Neural progenitor cell (in vitro differentiated cells): ENCODE measurements at regions not wholly inside any gene's neighbourhood (a gene's known extent, or its start where the extent isn't known, plus 50 kb on each side); places are given as distances from the start of the nearest gene placed in this dataset.

Source experiments
- DNase-seq: peaks from one replicate; pipeline ENCODE4 v3.0.0-alpha.2; 2016; ENCODE audit warnings: low spot score
- H2AFZ ChIP-seq: fragments of 200-600 bp; sonication (generic); replicated peaks from 2 replicates; pipeline ENCODE4 v1.6.1; 2016; ENCODE audit warnings: antibody characterized with exemption
- H3F3A ChIP-seq: fragments of 200-600 bp; sonication (generic); 2 replicates; pipeline ENCODE4 v1.6.1; 2016; ENCODE audit warnings: antibody characterized with exemption, low read depth
- H3K27ac ChIP-seq: fragments of 200-600 bp; sonication (generic); 2 replicates; pipeline ENCODE4 v1.5.1; 2016; ENCODE audit warnings: mild to moderate bottlenecking
- H3K27me3 ChIP-seq: fragments of 200-600 bp; sonication (generic); 2 replicates; pipeline ENCODE4 v1.6.1; 2016; ENCODE audit warnings: mild to moderate bottlenecking, moderate library complexity
- H3K36me3 ChIP-seq: fragments of 200-600 bp; sonication (generic); 2 replicates; pipeline ENCODE4 v1.5.1; 2016
- H3K4me1 ChIP-seq: fragments of 200-600 bp; sonication (generic); 2 replicates; pipeline ENCODE4 v1.6.1; 2016; ENCODE audit warnings: mixed run types
- H3K4me2 ChIP-seq: fragments of 200-600 bp; sonication (generic); 2 replicates; pipeline ENCODE4 v1.6.1; 2016
- H3K4me3 ChIP-seq: fragments of 200-600 bp; sonication (generic); 2 replicates; pipeline ENCODE4 v1.5.1; 2016
- H3K79me2 ChIP-seq: fragments of 200-600 bp; sonication (generic); 2 replicates; pipeline ENCODE4 v1.6.1; 2016; ENCODE audit warnings: low read depth
- H3K9ac ChIP-seq: fragments of 200-600 bp; sonication (generic); 2 replicates; pipeline ENCODE4 v1.6.1; 2016
- H3K9me3 ChIP-seq: fragments of 200-600 bp; sonication (generic); 2 replicates; pipeline ENCODE4 v1.5.1; 2016; ENCODE audit warnings: low read depth
- H4K20me1 ChIP-seq: fragments of 200-600 bp; sonication (generic); 2 replicates; pipeline ENCODE4 v1.6.1; 2016; ENCODE audit warnings: low read depth
- H3K27ac Mint-ChIP-seq: 3 replicates; pipeline ENCODE4 v1.8.0; 2021; ENCODE audit warnings: mixed read lengths
- H3K27me3 Mint-ChIP-seq: 2 replicates; pipeline ENCODE4 v1.8.0; 2022; ENCODE audit warnings: low read depth, mild to moderate bottlenecking, inconsistent platforms, moderate library complexity, mixed read lengths; ENCODE audit not compliant: insufficient read depth
- H3K36me3 Mint-ChIP-seq: 3 replicates; pipeline ENCODE4 v1.8.0; 2021; ENCODE audit warnings: mixed read lengths
- H3K4me1 Mint-ChIP-seq: 3 replicates; pipeline ENCODE4 v1.8.0; 2021; ENCODE audit warnings: mixed read lengths
- H3K4me3 Mint-ChIP-seq: 3 replicates; pipeline ENCODE4 v1.8.0; 2021; ENCODE audit warnings: mild to moderate bottlenecking, moderate library complexity, mixed read lengths
- H3K9me3 Mint-ChIP-seq: 3 replicates; pipeline ENCODE4 v1.8.0; 2020; ENCODE audit warnings: mixed read lengths
- EZH2 ChIP-seq: fragments of 200-600 bp; sonication (generic); IDR thresholded peaks from 2 replicates; pipeline ENCODE4 v1.6.1; 2017; ENCODE audit warnings: antibody characterized with exemption, mild to moderate bottlenecking, moderate library complexity
- EZH2phosphoT487 ChIP-seq: fragments of 200-600 bp; sonication (generic); IDR thresholded peaks from 2 replicates; pipeline ENCODE4 v1.6.1; 2017; ENCODE audit warnings: antibody characterized with exemption
- TF ChIP-seq, protein P1 (sequence below): fragments of 200-600 bp; sonication (generic); IDR thresholded peaks from 2 replicates; pipeline ENCODE4 v1.5.1; 2017; ENCODE audit warnings: antibody characterized with exemption, mild to moderate bottlenecking

DNA sequence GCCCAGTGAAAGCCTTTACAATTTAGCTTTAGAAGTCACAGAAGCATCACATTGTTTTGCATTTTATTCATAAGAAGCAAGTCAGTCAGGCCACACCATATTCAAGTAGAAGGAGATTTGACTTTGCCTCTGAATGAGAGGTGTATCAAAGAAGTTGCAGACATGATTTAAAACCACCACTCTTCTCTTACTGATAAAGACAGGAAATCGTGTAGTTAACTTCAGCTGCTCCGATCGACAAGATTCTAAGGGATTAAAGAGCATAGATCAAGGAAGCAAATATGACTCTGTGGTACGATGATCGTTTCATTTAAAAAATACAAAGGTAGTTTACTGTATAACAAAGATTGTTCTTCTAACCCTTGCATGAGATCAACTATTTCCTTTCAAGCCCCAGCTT lies 328.0 kb upstream of the PPP1R2C start:
- Histone ChIP-seq H3F3A (no peaks in the 10 kb centered on the region), H3K36me3 (no peaks in the 10 kb centered on the region), H3K79me2 (no peaks in the 10 kb centered on the region), H3K9me3 (no peaks in the 10 kb centered on the region), H3K4me2 (no peak overlapping the region), H3K9ac (no peak overlapping the region), H3K27me3 (no peaks in the 10 kb centered on the region), H3K27ac (no peak overlapping the region), H3K4me1 (no peaks in the 10 kb centered on the region), H2AFZ (peak overlapping the region; percentile 64), H4K20me1 (no peaks in the 10 kb centered on the region), H3K4me3 (no peak overlapping the region)
- DNase-seq = no peak
- H3K4me1 Mint-ChIP-seq = no peaks in the 10 kb centered on the region
- no peaks in the 10 kb centered on the region for H3K36me3 Mint-ChIP-seq
- no peaks in the 10 kb centered on the region for H3K9me3 Mint-ChIP-seq
- TF ChIP-seq EZH2phosphoT487 (no peak), EZH2 (no peak)
- TF ChIP-seq, protein P1, sequence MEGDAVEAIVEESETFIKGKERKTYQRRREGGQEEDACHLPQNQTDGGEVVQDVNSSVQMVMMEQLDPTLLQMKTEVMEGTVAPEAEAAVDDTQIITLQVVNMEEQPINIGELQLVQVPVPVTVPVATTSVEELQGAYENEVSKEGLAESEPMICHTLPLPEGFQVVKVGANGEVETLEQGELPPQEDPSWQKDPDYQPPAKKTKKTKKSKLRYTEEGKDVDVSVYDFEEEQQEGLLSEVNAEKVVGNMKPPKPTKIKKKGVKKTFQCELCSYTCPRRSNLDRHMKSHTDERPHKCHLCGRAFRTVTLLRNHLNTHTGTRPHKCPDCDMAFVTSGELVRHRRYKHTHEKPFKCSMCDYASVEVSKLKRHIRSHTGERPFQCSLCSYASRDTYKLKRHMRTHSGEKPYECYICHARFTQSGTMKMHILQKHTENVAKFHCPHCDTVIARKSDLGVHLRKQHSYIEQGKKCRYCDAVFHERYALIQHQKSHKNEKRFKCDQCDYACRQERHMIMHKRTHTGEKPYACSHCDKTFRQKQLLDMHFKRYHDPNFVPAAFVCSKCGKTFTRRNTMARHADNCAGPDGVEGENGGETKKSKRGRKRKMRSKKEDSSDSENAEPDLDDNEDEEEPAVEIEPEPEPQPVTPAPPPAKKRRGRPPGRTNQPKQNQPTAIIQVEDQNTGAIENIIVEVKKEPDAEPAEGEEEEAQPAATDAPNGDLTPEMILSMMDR = no peak
- no peaks in the 10 kb centered on the region for H3K27me3 Mint-ChIP-seq
- no peak overlapping the region for H3K4me3 Mint-ChIP-seq
- H3K27ac Mint-ChIP-seq = no peak overlapping the region

DNA sequence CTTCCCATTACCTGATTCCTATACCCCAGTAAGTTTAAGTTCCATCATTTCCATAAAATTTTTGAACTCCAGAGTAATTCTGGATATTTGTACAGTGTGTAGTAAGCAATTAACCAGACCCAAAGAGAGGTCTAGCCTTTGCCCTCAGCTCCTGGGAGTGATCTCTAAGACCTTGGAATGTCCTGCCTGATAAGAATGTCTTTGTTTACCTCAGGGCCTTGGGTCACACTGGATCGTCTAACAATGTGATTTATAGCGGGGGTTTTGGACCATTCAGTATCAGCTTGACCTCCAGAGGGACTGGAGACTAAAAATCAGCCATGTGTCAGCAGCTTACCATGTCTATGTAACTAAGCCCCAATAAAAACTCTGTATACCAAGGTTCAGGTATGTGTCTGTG lies 330.9 kb upstream of the PPP1R2C start:
- H3K9me3 Mint-ChIP-seq = no peaks in the 10 kb centered on the region
- H3K36me3 Mint-ChIP-seq = no peaks in the 10 kb centered on the region
- peak; percentile 4 for DNase-seq
- no peaks in the 10 kb centered on the region for H3K4me1 ChIP-seq
- H2AFZ ChIP-seq = no peak overlapping the region
- TF ChIP-seq, protein P1 = no peak
- TF ChIP-seq EZH2 (no peak), EZH2phosphoT487 (no peak)
- H3K4me3 ChIP-seq = no peak overlapping the region
- H3F3A ChIP-seq = no peaks in the 10 kb centered on the region
- no peak overlapping the region for H3K27ac Mint-ChIP-seq
- H3K9me3 ChIP-seq = no peaks in the 10 kb centered on the region
- H3K4me1 Mint-ChIP-seq = no peaks in the 10 kb centered on the region
- no peak overlapping the region for H3K4me2 ChIP-seq
- H3K36me3 ChIP-seq = no peaks in the 10 kb centered on the region
- no peaks in the 10 kb centered on the region for H4K20me1 ChIP-seq
- no peaks in the 10 kb centered on the region for H3K27me3 Mint-ChIP-seq
- no peak overlapping the region for H3K27ac ChIP-seq
- no peaks in the 10 kb centered on the region for H3K79me2 ChIP-seq
- H3K4me3 Mint-ChIP-seq = no peak overlapping the region
- H3K27me3 ChIP-seq = no peaks in the 10 kb centered on the region
- H3K9ac ChIP-seq = no peak overlapping the region

GRCh38 chrX:43121637-43122036 lies 343.7 kb upstream of the PPP1R2C start:
- H3K79me2 ChIP-seq = no peaks in the 10 kb centered on the region
- H3K4me1 ChIP-seq = no peaks in the 10 kb centered on the region
- H3F3A ChIP-seq = no peaks in the 10 kb centered on the region
- no peak overlapping the region for H3K27ac ChIP-seq
- no peaks in the 10 kb centered on the region for H3K4me1 Mint-ChIP-seq
- no peaks in the 10 kb centered on the region for H3K27me3 Mint-ChIP-seq
- no peaks in the 10 kb centered on the region for H3K27me3 ChIP-seq
- H3K4me2 ChIP-seq = no peak overlapping the region
- H4K20me1 ChIP-seq = no peaks in the 10 kb centered on the region
- peak; percentile 36 for DNase-seq
- no peaks in the 10 kb centered on the region for H3K36me3 Mint-ChIP-seq
- no peaks in the 10 kb centered on the region for H3K36me3 ChIP-seq
- H3K9ac ChIP-seq = no peak overlapping the region
- no peak overlapping the region for H3K4me3 Mint-ChIP-seq
- H3K9me3 Mint-ChIP-seq = no peaks in the 10 kb centered on the region
- TF ChIP-seq EZH2 (no peak), EZH2phosphoT487 (no peak)
- TF ChIP-seq, protein P1 = peak; percentile 42
- no peak overlapping the region for H3K4me3 ChIP-seq
- no peak overlapping the region for H3K27ac Mint-ChIP-seq
- no peaks in the 10 kb centered on the region for H3K9me3 ChIP-seq
- no peak overlapping the region for H2AFZ ChIP-seq
